Loucy (cell line): ENCODE measurements at regions not wholly inside any gene's neighbourhood (a gene's known extent, or its start where the extent isn't known, plus 50 kb on each side); places are given as distances from the start of the nearest gene placed in this dataset.
A peak's percentile ranks its signal among the peaks of the same experiment; 100 is the strongest.

Source experiments
- EZH2phosphoT487 ChIP-seq: fragments of 200-600 bp; IDR thresholded peaks from 2 replicates; pipeline ENCODE4 v1.6.1; 2018; ENCODE audit warnings: antibody characterized with exemption, mild to moderate bottlenecking, moderate library complexity, borderline replicate concordance
- TF ChIP-seq, protein P1 (sequence below): fragments of 200-600 bp; sonication (generic); conservative IDR thresholded peaks from 2 replicates; pipeline ENCODE4 v1.5.1; 2014; ENCODE audit warnings: mild to moderate bottlenecking, antibody characterized with exemption, low read length

DNA sequence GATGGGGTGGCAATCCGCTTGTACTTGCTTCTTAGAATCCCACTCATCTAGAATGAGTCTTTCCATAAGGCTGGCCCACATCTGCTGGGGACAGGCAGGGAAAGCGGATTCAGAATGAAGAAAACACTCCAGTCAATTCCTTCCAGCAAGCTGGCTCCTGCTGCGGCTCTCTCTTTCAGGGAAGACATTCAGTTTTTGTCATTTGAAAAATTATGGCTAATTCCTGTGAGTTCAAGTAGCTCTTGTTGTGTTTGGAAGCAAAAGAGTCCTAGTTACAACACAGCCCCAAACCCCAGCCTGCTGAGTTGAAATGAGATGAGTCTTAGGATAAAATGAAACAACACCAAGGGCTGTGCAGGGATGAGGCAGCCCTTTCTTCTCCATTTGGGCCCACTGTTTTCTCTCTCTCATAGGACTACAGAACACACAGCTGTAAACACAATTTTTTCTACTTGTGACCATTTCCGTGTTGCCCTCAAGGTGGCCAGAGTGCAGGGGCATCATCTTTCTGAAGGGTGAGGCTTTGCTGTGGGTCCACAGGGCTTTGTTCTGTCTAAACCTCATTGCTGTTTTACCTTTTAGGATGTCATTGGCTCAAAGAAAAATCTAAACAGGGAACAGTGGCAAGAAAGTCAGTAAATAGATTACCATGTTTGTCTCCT, 90.8 kb upstream of the EEPD1 start:
- no peak for TF ChIP-seq EZH2phosphoT487
- TF ChIP-seq, protein P1, sequence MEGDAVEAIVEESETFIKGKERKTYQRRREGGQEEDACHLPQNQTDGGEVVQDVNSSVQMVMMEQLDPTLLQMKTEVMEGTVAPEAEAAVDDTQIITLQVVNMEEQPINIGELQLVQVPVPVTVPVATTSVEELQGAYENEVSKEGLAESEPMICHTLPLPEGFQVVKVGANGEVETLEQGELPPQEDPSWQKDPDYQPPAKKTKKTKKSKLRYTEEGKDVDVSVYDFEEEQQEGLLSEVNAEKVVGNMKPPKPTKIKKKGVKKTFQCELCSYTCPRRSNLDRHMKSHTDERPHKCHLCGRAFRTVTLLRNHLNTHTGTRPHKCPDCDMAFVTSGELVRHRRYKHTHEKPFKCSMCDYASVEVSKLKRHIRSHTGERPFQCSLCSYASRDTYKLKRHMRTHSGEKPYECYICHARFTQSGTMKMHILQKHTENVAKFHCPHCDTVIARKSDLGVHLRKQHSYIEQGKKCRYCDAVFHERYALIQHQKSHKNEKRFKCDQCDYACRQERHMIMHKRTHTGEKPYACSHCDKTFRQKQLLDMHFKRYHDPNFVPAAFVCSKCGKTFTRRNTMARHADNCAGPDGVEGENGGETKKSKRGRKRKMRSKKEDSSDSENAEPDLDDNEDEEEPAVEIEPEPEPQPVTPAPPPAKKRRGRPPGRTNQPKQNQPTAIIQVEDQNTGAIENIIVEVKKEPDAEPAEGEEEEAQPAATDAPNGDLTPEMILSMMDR: peak; percentile 20; the same call in 1 of the 2 replicates
